MM.1S (cell line): ENCODE measurements at regions not wholly inside any gene's neighbourhood (a gene's known extent, or its start where the extent isn't known, plus 50 kb on each side); places are given as distances from the start of the nearest gene placed in this dataset.

Experiments
- DNase-seq: peaks from one replicate; pipeline ENCODE4 v3.0.0-alpha.2; 2015
- H2AFZ ChIP-seq: fragments of 300-600 bp; sonication (generic); 2 replicates; pipeline ENCODE4 v1.6.0; 2016; ENCODE audit warnings: antibody characterized with exemption, low read length
- H3F3A ChIP-seq: fragments of 300-600 bp; sonication (generic); 2 replicates; pipeline ENCODE4 v1.6.1; 2016; ENCODE audit warnings: mild to moderate bottlenecking, antibody characterized with exemption, low read length, moderate library complexity, mixed read lengths; ENCODE audit not compliant: insufficient read depth
- H3K27ac ChIP-seq: fragments of 300-600 bp; sonication (generic); 2 replicates; pipeline ENCODE4 v1.5.1; 2016; ENCODE audit warnings: mild to moderate bottlenecking, low read length
- H3K27me3 ChIP-seq: fragments of 300-600 bp; sonication (generic); replicated peaks from 2 replicates; pipeline ENCODE4 v1.6.0; 2016; ENCODE audit warnings: low read length; ENCODE audit not compliant: insufficient read depth
- H3K36me3 ChIP-seq: fragments of 300-600 bp; sonication (generic); replicated peaks from 2 replicates; pipeline ENCODE4 v1.6.1; 2016; ENCODE audit warnings: mild to moderate bottlenecking, low read length, mixed read lengths; ENCODE audit not compliant: insufficient read depth
- H3K4me1 ChIP-seq: fragments of 300-600 bp; sonication (generic); 2 replicates; pipeline ENCODE4 v1.6.1; 2016; ENCODE audit warnings: low read length, mixed read lengths
- H3K4me2 ChIP-seq: fragments of 300-600 bp; sonication (generic); 2 replicates; pipeline ENCODE4 v1.6.0; 2016; ENCODE audit warnings: low read depth, low read length
- H3K4me3 ChIP-seq: fragments of 300-600 bp; sonication (generic); 2 replicates; pipeline ENCODE4 v1.5.1; 2016; ENCODE audit warnings: low read length, mixed read lengths
- H3K79me2 ChIP-seq: fragments of 300-600 bp; sonication (generic); 2 replicates; pipeline ENCODE4 v1.6.1; 2016; ENCODE audit warnings: mixed run types, low read length, mixed read lengths
- H3K9ac ChIP-seq: fragments of 300-600 bp; sonication (generic); 2 replicates; pipeline ENCODE4 v1.6.1; 2016; ENCODE audit warnings: low read length, mixed read lengths
- H3K9me2 ChIP-seq: fragments of 300-600 bp; sonication (generic); replicated peaks from 2 replicates; pipeline ENCODE4 v1.6.1; 2016; ENCODE audit warnings: mild to moderate bottlenecking, low read length, mixed read lengths; ENCODE audit not compliant: insufficient read depth
- H3K9me3 ChIP-seq: fragments of 300-600 bp; sonication (generic); replicated peaks from 2 replicates; pipeline ENCODE4 v1.6.1; 2016; ENCODE audit warnings: mild to moderate bottlenecking, low read length, mixed read lengths; ENCODE audit not compliant: insufficient read depth
- H4K20me1 ChIP-seq: fragments of 300-600 bp; sonication (generic); 2 replicates; pipeline ENCODE4 v1.6.1; 2016; ENCODE audit warnings: mild to moderate bottlenecking, low read length, moderate library complexity, mixed read lengths; ENCODE audit not compliant: insufficient read depth
- EZH2 ChIP-seq: fragments of 300-600 bp; sonication (generic); optimal IDR thresholded peaks from 2 replicates; pipeline ENCODE3; 2017; ENCODE audit warnings: low read depth, mild to moderate bottlenecking, antibody characterized with exemption, low read length, mixed read lengths
- EZH2phosphoT487 ChIP-seq: fragments of 300-600 bp; sonication (generic); IDR thresholded peaks from 2 replicates; pipeline ENCODE4 v1.6.1; 2018; ENCODE audit warnings: antibody characterized with exemption, low read length
- TF ChIP-seq, protein P1 (sequence below): fragments of 300-600 bp; sonication (generic); IDR thresholded peaks from 2 replicates; pipeline ENCODE4 v1.5.1; 2016; ENCODE audit warnings: antibody characterized with exemption, low read length, mixed read lengths

- H3K9me3 ChIP-seq = no peaks in the 10 kb centered on the region
- H3K36me3 ChIP-seq = no peaks in the 10 kb centered on the region
- H3K4me2 ChIP-seq = no peak overlapping the region
- no peak for DNase-seq
- H4K20me1 ChIP-seq = no peaks in the 10 kb centered on the region
- H3K4me3 ChIP-seq = no peak overlapping the region
- H3K4me1 ChIP-seq = no peaks in the 10 kb centered on the region
- H3F3A ChIP-seq = no peaks in the 10 kb centered on the region
- H2AFZ ChIP-seq = no peak overlapping the region
- no peaks in the 10 kb centered on the region for H3K9me2 ChIP-seq
- TF ChIP-seq, protein P1, sequence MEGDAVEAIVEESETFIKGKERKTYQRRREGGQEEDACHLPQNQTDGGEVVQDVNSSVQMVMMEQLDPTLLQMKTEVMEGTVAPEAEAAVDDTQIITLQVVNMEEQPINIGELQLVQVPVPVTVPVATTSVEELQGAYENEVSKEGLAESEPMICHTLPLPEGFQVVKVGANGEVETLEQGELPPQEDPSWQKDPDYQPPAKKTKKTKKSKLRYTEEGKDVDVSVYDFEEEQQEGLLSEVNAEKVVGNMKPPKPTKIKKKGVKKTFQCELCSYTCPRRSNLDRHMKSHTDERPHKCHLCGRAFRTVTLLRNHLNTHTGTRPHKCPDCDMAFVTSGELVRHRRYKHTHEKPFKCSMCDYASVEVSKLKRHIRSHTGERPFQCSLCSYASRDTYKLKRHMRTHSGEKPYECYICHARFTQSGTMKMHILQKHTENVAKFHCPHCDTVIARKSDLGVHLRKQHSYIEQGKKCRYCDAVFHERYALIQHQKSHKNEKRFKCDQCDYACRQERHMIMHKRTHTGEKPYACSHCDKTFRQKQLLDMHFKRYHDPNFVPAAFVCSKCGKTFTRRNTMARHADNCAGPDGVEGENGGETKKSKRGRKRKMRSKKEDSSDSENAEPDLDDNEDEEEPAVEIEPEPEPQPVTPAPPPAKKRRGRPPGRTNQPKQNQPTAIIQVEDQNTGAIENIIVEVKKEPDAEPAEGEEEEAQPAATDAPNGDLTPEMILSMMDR = no peak
- TF ChIP-seq EZH2 = no peak
- no peak for TF ChIP-seq EZH2phosphoT487
- H3K27ac ChIP-seq = no peak overlapping the region
- H3K9ac ChIP-seq = no peak overlapping the region
- H3K79me2 ChIP-seq = no peaks in the 10 kb centered on the region
- H3K27me3 ChIP-seq = no peaks in the 10 kb centered on the region
Measured at GRCh38 chr13:61040181-61040580, 375.5 kb downstream of the PCDH20 start.

DNA sequence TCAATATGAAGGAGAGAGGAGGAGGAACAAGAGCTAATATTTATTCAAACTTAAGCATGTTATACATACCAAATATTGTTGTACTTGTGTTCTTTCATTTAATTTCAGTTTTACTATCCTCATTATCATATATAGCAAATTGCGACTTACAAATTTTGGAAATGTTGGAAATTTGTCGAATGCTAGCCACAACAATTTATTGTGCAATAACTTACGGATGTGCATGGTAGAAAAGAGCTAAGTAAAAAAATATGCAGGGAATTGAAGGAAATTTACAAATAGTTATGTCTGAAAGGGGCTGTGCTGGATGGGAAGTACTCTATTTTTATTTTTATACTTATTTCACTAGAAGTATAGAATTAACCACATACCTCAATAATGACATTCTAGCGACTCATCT is 376.3 kb downstream of the PCDH20 start:
- Histone ChIP-seq H3K9ac (no peak overlapping the region), H3K36me3 (no peaks in the 10 kb centered on the region), H3K79me2 (no peaks in the 10 kb centered on the region), H3K27ac (no peak overlapping the region), H3K4me2 (no peak overlapping the region), H3K9me2 (no peaks in the 10 kb centered on the region), H3F3A (no peaks in the 10 kb centered on the region), H2AFZ (no peak overlapping the region), H3K4me1 (no peaks in the 10 kb centered on the region), H3K27me3 (no peaks in the 10 kb centered on the region), H3K4me3 (no peak overlapping the region), H3K9me3 (no peaks in the 10 kb centered on the region), H4K20me1 (no peaks in the 10 kb centered on the region)
- TF ChIP-seq, protein P1 = no peak
- TF ChIP-seq EZH2 = no peak
- no peak for TF ChIP-seq EZH2phosphoT487
- DNase-seq = no peak

- no peak for DNase-seq
- TF ChIP-seq EZH2 = no peak
- TF ChIP-seq, protein P1 = no peak
- no peak for TF ChIP-seq EZH2phosphoT487
Measured at GRCh38 chr13:61036715-61037114, 378.9 kb downstream of the PCDH20 start.

More at GRCh38 chr13:61036715-61037114, 378.9 kb downstream of the PCDH20 start:
- Histone ChIP-seq H3K27me3 (no peaks in the 10 kb centered on the region), H3K4me3 (no peak overlapping the region), H3K79me2 (no peaks in the 10 kb centered on the region), H3K4me1 (no peaks in the 10 kb centered on the region), H3K4me2 (no peak overlapping the region), H4K20me1 (no peaks in the 10 kb centered on the region), H3K9ac (no peak overlapping the region), H3K9me3 (no peaks in the 10 kb centered on the region), H3F3A (no peaks in the 10 kb centered on the region), H3K36me3 (no peaks in the 10 kb centered on the region), H3K27ac (no peak overlapping the region), H3K9me2 (no peaks in the 10 kb centered on the region), H2AFZ (no peak overlapping the region)
